Fibroblast of the aortic adventitia (primary cell): ENCODE measurements at regions not wholly inside any gene's neighbourhood (a gene's known extent, or its start where the extent isn't known, plus 50 kb on each side); places are given as distances from the start of the nearest gene placed in this dataset.

ENCODE experiments used
- DNase-seq: peaks from one replicate; pipeline ENCODE4 v3.0.0-alpha.2; 2010; ENCODE audit warnings: low read depth
- H3K4me3 ChIP-seq: 2 replicates; pipeline ENCODE4 v1.5.1; 2011; ENCODE audit warnings: low read depth, mild to moderate bottlenecking, control low read depth, low read length, moderate library complexity
- TF ChIP-seq, protein P1 (sequence below): IDR thresholded peaks from 2 replicates; pipeline ENCODE4 v1.5.1; 2011; ENCODE audit warnings: mild to moderate bottlenecking, low read length, control low read depth, inconsistent platforms; ENCODE audit not compliant: insufficient read depth

DNA sequence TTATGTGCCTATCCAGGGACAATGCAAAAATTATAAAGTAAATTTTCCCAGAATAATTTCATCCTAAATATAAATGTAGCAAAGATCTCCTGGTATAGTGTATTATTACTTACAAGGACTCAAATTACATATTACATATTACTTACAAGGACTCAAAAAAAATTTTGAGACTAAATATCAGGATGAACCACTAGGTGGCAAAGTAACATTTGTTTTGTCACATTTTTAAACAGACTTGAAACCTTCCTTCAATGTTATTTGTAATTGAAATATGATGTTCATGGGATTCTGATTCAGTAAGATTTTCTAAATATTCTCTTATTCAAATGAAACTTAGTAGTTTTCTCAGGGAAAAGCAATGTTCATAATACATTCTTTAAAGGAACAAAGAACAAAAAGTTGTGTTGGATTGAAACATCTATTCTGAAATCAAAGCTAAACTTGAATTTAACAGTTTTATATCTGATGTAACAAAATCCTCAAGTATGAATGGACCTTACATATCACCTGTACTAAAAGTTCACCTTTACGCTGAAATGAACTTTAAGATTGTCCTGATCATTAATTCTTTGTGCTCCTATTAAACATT is 74.3 kb upstream of the GNAI1 start:
- DNase-seq: peak; percentile 82
- no peak overlapping the region for H3K4me3 ChIP-seq
- TF ChIP-seq, protein P1, sequence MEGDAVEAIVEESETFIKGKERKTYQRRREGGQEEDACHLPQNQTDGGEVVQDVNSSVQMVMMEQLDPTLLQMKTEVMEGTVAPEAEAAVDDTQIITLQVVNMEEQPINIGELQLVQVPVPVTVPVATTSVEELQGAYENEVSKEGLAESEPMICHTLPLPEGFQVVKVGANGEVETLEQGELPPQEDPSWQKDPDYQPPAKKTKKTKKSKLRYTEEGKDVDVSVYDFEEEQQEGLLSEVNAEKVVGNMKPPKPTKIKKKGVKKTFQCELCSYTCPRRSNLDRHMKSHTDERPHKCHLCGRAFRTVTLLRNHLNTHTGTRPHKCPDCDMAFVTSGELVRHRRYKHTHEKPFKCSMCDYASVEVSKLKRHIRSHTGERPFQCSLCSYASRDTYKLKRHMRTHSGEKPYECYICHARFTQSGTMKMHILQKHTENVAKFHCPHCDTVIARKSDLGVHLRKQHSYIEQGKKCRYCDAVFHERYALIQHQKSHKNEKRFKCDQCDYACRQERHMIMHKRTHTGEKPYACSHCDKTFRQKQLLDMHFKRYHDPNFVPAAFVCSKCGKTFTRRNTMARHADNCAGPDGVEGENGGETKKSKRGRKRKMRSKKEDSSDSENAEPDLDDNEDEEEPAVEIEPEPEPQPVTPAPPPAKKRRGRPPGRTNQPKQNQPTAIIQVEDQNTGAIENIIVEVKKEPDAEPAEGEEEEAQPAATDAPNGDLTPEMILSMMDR: peak; percentile 49

DNA sequence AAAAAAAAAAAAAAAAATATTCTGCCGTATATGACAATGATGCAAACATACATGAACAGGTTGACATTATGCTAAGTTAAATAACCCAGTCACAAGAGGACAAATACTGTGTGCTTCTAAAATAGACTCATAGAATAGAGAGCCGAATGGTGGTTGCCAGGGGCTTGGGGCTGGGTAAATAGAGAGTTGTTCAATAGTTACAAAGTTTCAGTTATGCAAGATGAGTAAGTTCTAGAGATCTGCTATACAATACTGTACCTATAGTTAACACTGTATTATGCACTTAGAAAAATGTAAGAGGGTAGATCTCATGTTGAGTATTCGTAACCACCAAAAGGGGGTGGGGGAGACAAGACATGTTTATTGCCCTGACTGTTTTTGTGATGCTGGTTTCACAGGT is 77.1 kb upstream of the GNAI1 start:
- no peak overlapping the region for H3K4me3 ChIP-seq
- no peak for DNase-seq
- TF ChIP-seq, protein P1: no peak

DNA sequence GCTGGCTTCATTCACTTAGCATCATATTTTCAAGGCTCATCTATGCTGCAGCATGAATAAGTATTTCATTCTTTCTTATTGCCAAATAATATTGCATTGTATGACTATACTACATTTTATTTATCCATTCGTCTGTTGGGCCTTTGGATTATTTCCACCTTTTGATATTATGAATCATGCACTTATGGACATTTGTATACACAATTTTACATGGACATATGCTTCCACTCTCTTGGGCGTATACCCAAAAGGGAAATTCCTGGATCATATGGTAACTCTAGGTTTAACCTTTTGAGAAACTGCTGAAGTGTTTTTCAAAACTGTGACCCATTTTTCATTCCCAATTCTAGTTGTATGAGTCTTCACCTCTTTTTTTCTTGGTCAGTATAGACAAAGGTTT is 80.3 kb upstream of the GNAI1 start:
- H3K4me3 ChIP-seq: no peak overlapping the region
- DNase-seq: peak; percentile 84
- TF ChIP-seq, protein P1: no peak

DNA sequence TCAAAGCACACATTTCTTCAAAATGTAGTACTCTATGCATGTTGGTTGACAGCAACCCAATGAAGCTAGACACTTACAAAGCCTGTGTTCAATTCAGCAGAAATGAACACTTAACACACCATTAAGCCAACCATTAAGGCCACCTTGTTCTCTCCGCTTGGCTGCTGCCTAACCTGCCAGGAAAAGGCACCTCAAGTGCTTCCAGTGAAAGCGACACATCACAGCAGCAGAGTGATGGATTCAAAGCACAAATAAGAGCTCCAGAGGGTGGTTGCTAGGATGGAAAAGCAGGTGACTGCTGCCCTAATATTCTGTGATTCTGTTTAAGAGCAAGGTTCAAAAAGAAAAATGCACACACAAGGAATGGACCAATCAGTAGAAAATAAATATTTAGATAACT is 81.5 kb upstream of the GNAI1 start:
- H3K4me3 ChIP-seq: no peak overlapping the region
- DNase-seq: no peak
- TF ChIP-seq, protein P1: no peak

DNA sequence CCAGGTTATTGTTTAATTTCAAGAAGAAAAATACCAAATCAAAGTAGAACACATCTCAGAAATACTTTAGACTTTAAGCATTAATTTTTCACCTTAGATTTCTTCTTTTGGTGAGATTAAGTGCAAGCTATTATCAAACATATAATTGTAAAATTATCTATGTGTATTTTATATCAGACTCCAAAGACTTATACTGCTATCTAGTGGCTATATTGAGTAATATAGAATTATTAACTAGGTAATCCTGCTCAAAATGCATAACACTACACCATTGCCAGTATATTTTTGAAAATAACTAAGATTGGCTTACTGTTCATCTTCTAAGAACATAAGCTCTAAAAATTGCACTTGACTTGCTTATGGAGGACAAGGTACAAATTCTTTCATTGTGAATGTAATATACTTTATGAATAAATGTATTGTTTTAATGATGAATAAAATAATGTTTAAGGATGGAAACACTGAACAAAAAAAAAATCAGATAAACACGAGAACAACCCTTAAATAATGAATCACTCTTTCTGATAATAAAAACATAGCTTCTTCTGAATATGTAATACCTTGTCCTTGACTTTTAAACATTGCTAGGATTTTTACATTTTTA is 86.7 kb upstream of the GNAI1 start:
- DNase-seq: peak; percentile 46
- H3K4me3 ChIP-seq: no peak overlapping the region
- TF ChIP-seq, protein P1: peak; percentile 34

DNA sequence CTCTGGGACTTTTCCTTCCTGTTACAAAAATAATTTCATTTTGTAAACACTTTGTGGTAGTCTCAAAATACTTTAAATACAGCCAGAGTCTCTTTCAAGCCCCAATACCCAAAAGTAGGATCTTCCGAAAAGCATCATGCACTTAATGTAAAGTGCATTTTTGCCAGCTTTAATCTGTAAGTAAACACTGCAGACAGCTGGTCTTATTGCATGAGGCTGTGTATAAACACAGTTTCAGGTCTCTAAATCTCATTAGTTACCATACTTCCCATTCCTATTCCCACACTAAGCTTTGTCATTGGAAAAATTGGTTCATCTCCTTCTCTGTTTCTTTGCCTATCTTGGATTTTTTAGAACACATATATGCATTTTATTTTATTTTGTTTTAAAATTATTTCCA is 87.6 kb upstream of the GNAI1 start:
- TF ChIP-seq, protein P1: no peak
- DNase-seq: no peak
- no peak overlapping the region for H3K4me3 ChIP-seq

DNA sequence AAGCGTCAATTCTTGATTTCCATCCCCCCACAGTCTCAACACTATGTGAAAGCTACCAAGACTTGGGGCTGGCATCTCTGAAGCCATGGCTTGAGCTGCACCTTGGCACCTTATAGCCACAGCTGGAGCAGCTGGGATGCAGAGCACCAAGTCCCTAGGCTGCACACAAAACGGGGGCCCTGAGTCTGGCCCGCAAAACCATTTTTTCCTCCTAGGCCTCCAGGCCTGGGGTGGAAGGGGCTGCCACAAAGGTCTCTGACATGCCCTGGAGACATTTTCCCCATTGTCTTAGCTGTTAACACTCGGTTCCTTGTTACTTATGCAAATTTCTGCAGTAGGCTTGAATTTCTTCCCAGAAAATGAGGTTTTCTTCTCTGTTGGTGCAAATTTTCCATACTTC is 89.8 kb upstream of the GNAI1 start:
- no peak overlapping the region for H3K4me3 ChIP-seq
- TF ChIP-seq, protein P1: no peak
- DNase-seq: no peak
